Heart right ventricle (tissue), 16 donors: ENCODE measurements at regions not wholly inside any gene's neighbourhood (a gene's known extent, or its start where the extent isn't known, plus 50 kb on each side); places are given as distances from the start of the nearest gene placed in this dataset.

Experiments
- ATAC-seq, 8 donors: fragments of 200-7000 bp; cut with Tn5 transposase; one replicate each; pipeline ENCODE4 v1.9.1; 2020; ENCODE audit warnings: mild to moderate bottlenecking in 8 of 8, moderate library complexity in 8 of 8, moderate number of reproducible peaks in 1 of 8
- DNase-seq, 2 donors: peaks; one replicate each; pipeline ENCODE4 v3.0.0-alpha.2; 2020
- H3K27ac ChIP-seq, 10 donors: fragments of 200-600 bp; sonication (generic) in 2 of 10; one replicate each; pipeline versions ENCODE4 v1.5.0 to v1.8.0; 2020 to 2022; ENCODE audit warnings: mild to moderate bottlenecking in 3 of 10
- H3K27me3 ChIP-seq, 7 donors: fragments of 200-600 bp; one replicate each; pipeline ENCODE4 v1.8.0; 2021 to 2022; ENCODE audit warnings: mild to moderate bottlenecking in 2 of 7
- H3K36me3 ChIP-seq, 9 donors: fragments of 200-600 bp; sonication (generic) in 1 of 9; one replicate each; pipeline versions ENCODE4 v1.5.0 to v1.8.0; 2020 to 2022; ENCODE audit warnings: mild to moderate bottlenecking in 2 of 9
- H3K4me1 ChIP-seq, 9 donors: fragments of 200-600 bp; sonication (generic) in 1 of 9; one replicate each; pipeline versions ENCODE4 v1.5.0 to v1.8.0; 2020 to 2022; ENCODE audit warnings: mild to moderate bottlenecking in 4 of 9
- H3K4me3 ChIP-seq, 10 donors: fragments of 200-600 bp; sonication (generic) in 2 of 10; one replicate each; pipeline versions ENCODE4 v1.5.0 to v1.8.0; 2020 to 2022; ENCODE audit warnings: mild to moderate bottlenecking in 7 of 10, moderate library complexity in 2 of 10
- H3K9me3 ChIP-seq, 11 donors: fragments of 200-600 bp in 10 of 11; sonication (generic) in 2 of 11; one replicate each; pipeline versions ENCODE4 v1.5.0 to v1.8.0; 2013 to 2022; ENCODE audit warnings: mild to moderate bottlenecking in 2 of 11, control low read depth in 1 of 11, moderate library complexity in 1 of 11
- WGBS, 2 donors: extraction: QIAGEN DNeasy Blood & Tissue Kit; methylation state at CpG; one replicate each; pipeline ENCODE4 v1.1.7; 2013; ENCODE audit warnings: inconsistent platforms in 1 of 2; 5-methylcytosine and 5-hydroxymethylcytosine counted together
- intact Hi-C, 10 donors: fragments of 100-400 bp; cut with DNase I; formaldehyde crosslinking; loops; one replicate each; pipeline versions ENCODE4 v1.11.1 to v1.14.2; 2022
- TF ChIP-seq, protein P1 (sequence below), 9 donors: fragments of 200-600 bp; sonication (generic) in 2 of 9; IDR thresholded peaks; one replicate each; pipeline versions ENCODE4 v1.5.0 to v1.8.0; 2021 to 2022; ENCODE audit warnings: antibody characterized with exemption in 9 of 9, mild to moderate bottlenecking in 5 of 9, moderate library complexity in 1 of 9
- donor health status: Arrhythmogenic right ventricular cardiomyopathy.
- donor health status: ischemic (EF 13 %, LVEDD 7.1; RV severe dilation, severe dysfunction).
- donor health status: healthy with polysubstance abuse.
- donor health status: DM: no; HTN: yes; CAD: no.
- donor health status: DM: no; HTN: no; CAD: no.
- donor health status: ischemic (EF 25% LVEDD 6.9; RV normal size, moderate dysfunction).
- donor health status: ischemic (EF 25% LVEDD 5.7; RV mildly dilated, moderate dysfunction).
- donor health status: healthy.
- donor health status: DM: yes; HTN: yes; CAD: no.
- donor health status: Ischemic cardiomyopathy.
- donor health status: ischemic (EF 35%, LVEDD 5.7; RV mildly dilated, moderate dysfunction).
- donor health status: nonischemic (EF 11% LVEDD 7.7; RV severe dilation, severe dysfunction).
- donor health status: DM: yes; HTN: yes; CAD: no.
- donor health status: PGD.
- donor health status: ischemic (EF 29% LVEDD 5.4; RV normal size, mild dysfunction).
- donor health status: nonischemic (EF 23%, LVEDD 6.1; RV moderate dilation, normal function).

DNA sequence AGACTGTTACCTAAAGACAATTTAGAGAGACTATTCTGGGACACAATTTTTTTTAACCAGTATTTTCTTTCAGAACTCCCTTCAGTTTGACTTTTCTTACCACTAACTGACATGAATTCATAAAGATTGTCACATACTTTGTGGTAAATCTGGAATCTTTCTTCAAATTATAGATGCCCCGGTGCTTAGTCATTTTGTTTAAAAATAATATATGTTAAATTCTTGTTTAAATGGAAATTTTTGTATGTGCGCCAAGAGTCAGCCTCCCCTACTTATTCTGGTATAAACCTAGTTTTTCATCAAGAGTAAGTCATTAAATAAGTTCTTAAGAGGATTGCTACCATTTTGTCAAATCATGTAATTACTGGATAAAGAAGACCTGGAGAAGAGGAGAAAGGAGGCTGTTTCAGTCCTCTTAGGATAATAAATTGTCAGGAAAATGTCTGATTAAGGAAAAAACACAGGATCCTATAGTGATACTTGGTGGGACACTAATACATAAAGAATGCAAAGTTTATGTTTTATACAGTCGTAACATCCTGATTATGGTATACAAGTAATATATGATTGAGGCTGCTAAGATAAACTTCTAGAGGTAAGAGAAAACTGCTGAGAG is 424.4 kb downstream of the PMP22 start:
- Histone ChIP-seq H3K4me1 (no peaks in the 10 kb centered on the region), H3K27me3 (no peaks in the 10 kb centered on the region), H3K36me3 (no peaks in the 10 kb centered on the region), H3K4me3 (no peak overlapping the region), H3K9me3 (peaks cover 0 to 5% (median 0%) of the 10 kb centered on the region in 11 donors), H3K27ac (no peak overlapping the region)
- 85 to 92% methylated on average over 3 of the region's 3 CpGs for WGBS, 2 donors
- TF ChIP-seq, protein P1, sequence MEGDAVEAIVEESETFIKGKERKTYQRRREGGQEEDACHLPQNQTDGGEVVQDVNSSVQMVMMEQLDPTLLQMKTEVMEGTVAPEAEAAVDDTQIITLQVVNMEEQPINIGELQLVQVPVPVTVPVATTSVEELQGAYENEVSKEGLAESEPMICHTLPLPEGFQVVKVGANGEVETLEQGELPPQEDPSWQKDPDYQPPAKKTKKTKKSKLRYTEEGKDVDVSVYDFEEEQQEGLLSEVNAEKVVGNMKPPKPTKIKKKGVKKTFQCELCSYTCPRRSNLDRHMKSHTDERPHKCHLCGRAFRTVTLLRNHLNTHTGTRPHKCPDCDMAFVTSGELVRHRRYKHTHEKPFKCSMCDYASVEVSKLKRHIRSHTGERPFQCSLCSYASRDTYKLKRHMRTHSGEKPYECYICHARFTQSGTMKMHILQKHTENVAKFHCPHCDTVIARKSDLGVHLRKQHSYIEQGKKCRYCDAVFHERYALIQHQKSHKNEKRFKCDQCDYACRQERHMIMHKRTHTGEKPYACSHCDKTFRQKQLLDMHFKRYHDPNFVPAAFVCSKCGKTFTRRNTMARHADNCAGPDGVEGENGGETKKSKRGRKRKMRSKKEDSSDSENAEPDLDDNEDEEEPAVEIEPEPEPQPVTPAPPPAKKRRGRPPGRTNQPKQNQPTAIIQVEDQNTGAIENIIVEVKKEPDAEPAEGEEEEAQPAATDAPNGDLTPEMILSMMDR (IDR thresholded peaks at IDR 0.05): no peak
- intact Hi-C loops: no loop called here
- no peak for ATAC-seq
- DNase-seq: no peak

DNA sequence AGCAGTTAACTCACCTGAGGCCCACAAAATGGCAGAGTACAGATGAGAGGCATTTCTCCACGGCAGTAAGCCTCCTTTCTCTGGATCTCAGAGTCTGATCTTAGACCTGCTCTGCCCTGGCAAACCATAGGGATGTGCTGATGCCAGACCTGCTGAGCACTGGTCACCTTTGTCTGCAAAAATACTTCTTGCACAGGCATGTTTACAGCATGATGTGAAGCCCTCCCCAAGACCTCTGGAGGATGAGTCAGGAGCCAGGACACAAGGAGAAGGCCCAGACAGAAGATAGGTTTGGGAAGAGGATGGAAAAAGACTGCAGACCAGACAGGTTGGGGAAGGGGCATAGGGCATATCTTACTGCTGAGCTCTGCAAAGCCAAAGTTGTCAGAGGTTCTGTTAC is 426.6 kb downstream of the PMP22 start:
- peaks cover 0 to 10% (median 0%) of the 10 kb centered on the region in 11 donors for H3K9me3 ChIP-seq
- H3K36me3 ChIP-seq: no peaks in the 10 kb centered on the region
- intact Hi-C loops: no loop called here
- TF ChIP-seq, protein P1 (IDR thresholded peaks at IDR 0.05): no peak
- WGBS, 2 donors: 44 to 48% methylated on average over 1 of the region's 1 CpG
- no peak overlapping the region for H3K4me3 ChIP-seq
- H3K27me3 ChIP-seq: no peaks in the 10 kb centered on the region
- DNase-seq (no peak), ATAC-seq (no peak)
- no peaks in the 10 kb centered on the region for H3K4me1 ChIP-seq
- H3K27ac ChIP-seq: no peak overlapping the region

DNA sequence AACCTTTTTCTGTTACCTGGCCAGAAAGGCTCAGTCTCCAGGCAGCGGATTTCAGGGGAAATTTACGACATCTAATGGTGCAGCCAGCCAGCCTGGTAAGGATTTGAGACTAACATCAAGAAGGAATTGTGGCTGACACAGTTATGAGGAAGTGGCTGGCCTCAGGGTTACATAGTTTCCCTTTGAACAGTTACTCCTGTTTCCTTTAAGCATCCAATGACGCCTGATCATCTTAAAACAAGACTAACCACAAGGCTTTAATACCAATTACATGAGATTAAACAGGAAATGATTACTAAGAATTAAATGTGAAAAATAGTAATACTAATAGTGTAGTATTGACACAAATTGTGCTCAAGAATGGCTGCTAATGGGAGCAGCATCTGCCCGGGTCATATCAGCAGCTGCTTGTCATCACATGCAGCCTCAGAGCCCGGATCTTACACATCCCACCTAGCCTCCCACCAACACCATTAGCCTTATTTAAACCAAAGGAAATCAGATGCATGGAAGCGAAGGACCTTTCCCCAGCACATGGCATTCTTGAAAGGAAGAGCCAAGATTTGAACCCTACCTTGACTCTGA is 431.8 kb downstream of the PMP22 start:
- H3K36me3 ChIP-seq: no peaks in the 10 kb centered on the region
- no peak for ATAC-seq
- 33 to 34% methylated on average over 6 of the region's 6 CpGs for WGBS, 2 donors

DNA sequence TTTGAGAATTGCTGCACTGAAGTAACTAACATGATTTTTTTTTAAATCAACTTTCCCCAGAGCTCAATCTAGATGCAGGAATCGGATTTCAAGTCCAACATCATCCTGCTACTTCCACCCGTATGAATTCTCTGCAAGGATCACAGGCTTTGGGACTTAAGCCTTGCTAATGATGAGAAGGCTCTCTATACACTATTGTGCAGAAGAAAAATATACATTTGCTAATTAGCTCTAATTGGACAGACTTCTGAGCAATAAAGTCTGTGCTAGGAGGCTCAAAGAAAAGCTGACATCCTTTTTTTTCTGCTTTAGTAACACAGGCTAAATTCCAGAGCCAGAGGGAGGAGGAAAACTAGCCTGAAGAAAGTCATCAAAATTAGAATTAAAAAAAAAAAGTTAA is 433.6 kb downstream of the PMP22 start:
- TF ChIP-seq, protein P1 (IDR thresholded peaks at IDR 0.05): no peak
- no peaks in the 10 kb centered on the region for H3K36me3 ChIP-seq

More for the DNA sequence above, 431.8 kb downstream of the PMP22 start:
- Histone ChIP-seq H3K4me1 (no peaks in the 10 kb centered on the region), H3K9me3 (peaks cover 0 to 10% (median 0%) of the 10 kb centered on the region in 11 donors), H3K27ac (no peak overlapping the region), H3K4me3 (no peak overlapping the region), H3K27me3 (peaks cover 0 to 9% (median 5%) of the 10 kb centered on the region in 7 donors)
- TF ChIP-seq, protein P1 (IDR thresholded peaks at IDR 0.05): no peak
- DNase-seq: no peak
- intact Hi-C loops: no loop called here

More for the DNA sequence above, 433.6 kb downstream of the PMP22 start:
- ATAC-seq: no peak
- Histone ChIP-seq H3K27me3 (peaks cover 0 to 9% (median 5%) of the 10 kb centered on the region in 7 donors), H3K4me1 (no peaks in the 10 kb centered on the region), H3K27ac (no peak overlapping the region), H3K9me3 (peaks cover 0 to 9% (median 0%) of the 10 kb centered on the region in 11 donors), H3K4me3 (no peak overlapping the region)
- no peak for DNase-seq
- intact Hi-C loops: no loop called here
- WGBS, 2 donors: 25 to 27% methylated on average over 2 of the region's 2 CpGs
